ENCODE measurements at regions not wholly inside any gene's neighbourhood (a gene's known extent, or its start where the extent isn't known, plus 50 kb on each side); places are given as distances from the start of the nearest gene placed in this dataset.

GRCh38 chr4:155616117-155616516, 50.5 kb upstream of the GUCY1A1 start:
- DNase-seq (ENCODE audit: low read depth in 2 of 2, low spot score in 1 of 2) = no peak

GRCh38 chr4:155615081-155615887, 51.4 kb upstream of the GUCY1A1 start:
- DNase-seq (ENCODE audit: low read depth in 2 of 2, low spot score in 1 of 2) = no peak

GRCh38 chr4:155614111-155614762, 52.4 kb upstream of the GUCY1A1 start:
- DNase-seq (ENCODE audit: low read depth in 2 of 2, low spot score in 1 of 2) = no peak

GRCh38 chr4:155612074-155612473, 54.6 kb upstream of the GUCY1A1 start:
- no peak for DNase-seq (ENCODE audit: low read depth in 2 of 2, low spot score in 1 of 2)

- no peak for DNase-seq (ENCODE audit: low read depth in 2 of 2, low spot score in 1 of 2)
Measured at GRCh38 chr4:155611501-155611900, 55.1 kb upstream of the GUCY1A1 start.

GRCh38 chr4:155610143-155610542, 56.5 kb upstream of the GUCY1A1 start:
- DNase-seq (ENCODE audit: low read depth in 2 of 2, low spot score in 1 of 2) = no peak

GRCh38 chr4:155609455-155610059, 57.1 kb upstream of the GUCY1A1 start:
- DNase-seq (ENCODE audit: low read depth in 2 of 2, low spot score in 1 of 2) = no peak

- DNase-seq (ENCODE audit: low read depth in 2 of 2, low spot score in 1 of 2) = no peak
Measured at GRCh38 chr4:155608225-155608885, 58.3 kb upstream of the GUCY1A1 start.

- DNase-seq (ENCODE audit: low read depth in 2 of 2, low spot score in 1 of 2) = no peak
Measured at GRCh38 chr4:155607481-155607880, 59.2 kb upstream of the GUCY1A1 start.

GRCh38 chr4:155604718-155605626, 61.7 kb upstream of the GUCY1A1 start:
- DNase-seq (ENCODE audit: low read depth in 2 of 2, low spot score in 1 of 2) = no peak

GRCh38 chr4:155603360-155603891, 63.2 kb upstream of the GUCY1A1 start:
- no peak for DNase-seq (ENCODE audit: low read depth in 2 of 2, low spot score in 1 of 2)

GRCh38 chr4:155602351-155603140, 64.1 kb upstream of the GUCY1A1 start:
- no peak for DNase-seq (ENCODE audit: low read depth in 2 of 2, low spot score in 1 of 2)

- DNase-seq (ENCODE audit: low read depth in 2 of 2, low spot score in 1 of 2) = no peak
Measured at GRCh38 chr4:155600244-155600643, 66.4 kb upstream of the GUCY1A1 start.

- no peak for DNase-seq (ENCODE audit: low read depth in 2 of 2, low spot score in 1 of 2)
Measured at GRCh38 chr4:155599596-155599995, 67.1 kb upstream of the GUCY1A1 start.

- DNase-seq (ENCODE audit: low read depth in 2 of 2, low spot score in 1 of 2) = no peak
Measured at GRCh38 chr4:155599085-155599484, 67.6 kb upstream of the GUCY1A1 start.

- DNase-seq (ENCODE audit: low read depth in 2 of 2, low spot score in 1 of 2) = no peak
Measured at GRCh38 chr4:155597933-155598451, 68.7 kb upstream of the GUCY1A1 start.

- no peak for DNase-seq (ENCODE audit: low read depth in 2 of 2, low spot score in 1 of 2)
Measured at GRCh38 chr4:155597281-155597680, 69.4 kb upstream of the GUCY1A1 start.

GRCh38 chr4:155593793-155594192, 72.9 kb upstream of the GUCY1A1 start:
- DNase-seq (ENCODE audit: low read depth in 2 of 2, low spot score in 1 of 2) = no peak

GRCh38 chr4:155592938-155593297, 73.7 kb upstream of the GUCY1A1 start:
- DNase-seq (ENCODE audit: low read depth in 2 of 2, low spot score in 1 of 2) = no peak
